AG09309 (cell line): ENCODE measurements at regions not wholly inside any gene's neighbourhood (a gene's known extent, or its start where the extent isn't known, plus 50 kb on each side); places are given as distances from the start of the nearest gene placed in this dataset.

Experiments used
- DNase-seq: peaks from one replicate; pipeline ENCODE4 v3.0.0-alpha.2; 2010; ENCODE audit warnings: low read depth
- H3K4me3 ChIP-seq: 2 replicates; pipeline ENCODE4 v1.5.1; 2011; ENCODE audit warnings: mild to moderate bottlenecking, low read depth, low read length, moderate library complexity; ENCODE audit not compliant: control insufficient read depth
- CTCF ChIP-seq: IDR thresholded peaks from 2 replicates; pipeline ENCODE4 v1.5.1; 2011; ENCODE audit warnings: mild to moderate bottlenecking, low read depth, low read length, inconsistent platforms; ENCODE audit not compliant: insufficient read depth, control insufficient read depth; ENCODE audit errors: missing control alignments

GRCh38 chr7:96400001-96400400 lies 78.1 kb upstream of the SLC25A13 start:
- no peak for TF ChIP-seq CTCF
- no peak for DNase-seq
- no peak overlapping the region for H3K4me3 ChIP-seq

DNA sequence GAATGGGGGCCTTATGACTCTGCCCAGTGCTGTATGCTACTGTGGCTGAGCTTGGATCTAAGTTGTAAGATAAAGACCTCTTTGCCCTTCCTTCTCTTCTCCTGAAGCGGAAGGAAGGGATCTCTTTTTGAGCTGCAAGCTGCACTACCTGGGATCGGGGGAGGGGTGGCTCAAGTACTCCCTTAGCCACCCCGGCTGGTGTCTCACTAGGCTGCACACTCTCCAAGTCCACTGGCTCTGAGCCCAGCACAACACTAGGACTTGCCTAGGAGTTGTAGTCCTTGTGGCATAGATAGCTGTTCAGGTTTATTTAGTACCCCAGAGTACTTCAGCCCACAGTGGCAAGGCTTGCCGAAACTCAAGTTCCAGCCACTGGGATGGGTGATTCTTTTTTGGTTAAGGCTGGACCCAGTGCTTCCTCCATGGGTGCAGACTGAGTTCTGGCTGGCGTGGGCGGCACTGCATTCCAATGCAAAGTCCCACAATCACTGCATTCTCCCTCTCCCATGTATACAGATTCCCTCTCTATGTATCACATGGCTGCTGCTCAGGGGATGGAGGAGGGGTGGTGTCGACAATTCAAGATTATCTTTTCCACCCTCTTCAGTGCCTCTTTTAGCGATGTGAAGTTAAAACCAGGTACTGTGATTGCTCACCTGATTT lies 76.2 kb upstream of the SLC25A13 start:
- H3K4me3 ChIP-seq = no peak overlapping the region
- TF ChIP-seq CTCF = no peak
- no peak for DNase-seq

GRCh38 chr7:96388620-96389383 lies 66.9 kb upstream of the SLC25A13 start:
- H3K4me3 ChIP-seq = no peak overlapping the region
- peak; percentile 28 for DNase-seq
- TF ChIP-seq CTCF = no peak

DNA sequence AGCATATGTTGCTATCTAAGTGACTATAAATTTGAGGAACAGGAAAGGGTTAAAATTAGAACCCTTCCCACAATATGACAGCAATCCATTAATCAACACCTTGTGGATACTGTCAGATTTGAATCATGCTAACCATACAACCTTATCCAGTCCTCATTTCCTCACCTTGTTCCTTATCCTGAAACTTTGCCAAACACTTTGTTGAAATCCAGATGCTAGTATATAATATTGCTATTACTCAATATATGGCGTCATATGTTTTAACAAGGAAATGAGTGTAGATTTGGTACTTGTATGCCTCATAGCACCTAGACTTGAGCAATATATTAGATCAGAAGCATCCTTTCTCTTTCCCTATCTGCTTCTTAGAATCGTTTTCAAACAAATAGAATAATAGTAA lies 66.3 kb upstream of the SLC25A13 start:
- DNase-seq = peak; percentile 7
- no peak for TF ChIP-seq CTCF
- no peak overlapping the region for H3K4me3 ChIP-seq

DNA sequence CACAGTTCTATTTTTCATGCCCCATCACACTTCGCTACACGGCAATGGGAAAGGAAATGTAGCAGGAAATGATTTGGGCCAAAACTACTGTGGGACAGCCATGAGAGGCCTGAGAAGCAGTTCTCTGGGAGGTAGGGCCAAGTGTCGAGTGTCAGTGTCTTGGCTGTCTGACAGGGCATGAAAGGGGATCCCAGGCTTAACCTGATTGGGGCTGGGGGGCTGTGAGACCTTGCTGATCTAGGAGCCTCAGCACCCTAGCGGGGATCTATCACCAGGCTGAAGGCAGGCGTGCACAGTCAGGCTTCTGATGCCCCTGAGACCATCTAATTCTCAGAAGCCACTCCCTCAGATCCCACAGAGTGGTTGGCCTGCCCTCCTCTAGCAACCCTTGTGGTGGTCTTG lies 58.2 kb upstream of the SLC25A13 start:
- H3K4me3 ChIP-seq = no peak overlapping the region
- no peak for TF ChIP-seq CTCF
- DNase-seq = no peak

DNA sequence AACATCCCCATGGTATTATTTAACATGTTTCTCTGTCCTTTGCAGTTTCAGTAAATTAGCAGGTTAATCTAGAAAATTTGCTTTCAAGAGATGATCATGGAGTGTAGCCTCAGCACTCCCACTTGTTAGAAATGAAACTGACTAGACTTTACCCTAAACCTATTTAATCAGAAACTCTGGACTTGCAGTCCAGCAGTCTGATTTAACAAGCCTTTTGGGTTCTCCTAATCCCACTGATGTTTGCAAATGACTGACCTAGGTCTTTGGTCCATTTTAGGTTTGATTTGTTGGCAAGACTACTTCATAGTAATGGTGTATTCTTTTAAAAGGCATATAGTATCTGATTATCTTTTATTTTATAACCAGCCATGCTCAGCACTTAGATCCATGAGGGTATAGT lies 55.5 kb upstream of the SLC25A13 start:
- DNase-seq = no peak
- TF ChIP-seq CTCF = no peak

More for the DNA sequence above, 55.5 kb upstream of the SLC25A13 start:
- H3K4me3 ChIP-seq = no peak overlapping the region
